GM13976 (cell line): ENCODE measurements at regions not wholly inside any gene's neighbourhood (a gene's known extent, or its start where the extent isn't known, plus 50 kb on each side); places are given as distances from the start of the nearest gene placed in this dataset.

ENCODE experiments used
- DNase-seq: peaks from one replicate; pipeline ENCODE4 v3.0.0; 2012; ENCODE audit warnings: low spot score
- CTCF ChIP-seq: IDR thresholded peaks from 2 replicates; pipeline ENCODE4 v1.5.1; 2012; ENCODE audit warnings: borderline replicate concordance, mild to moderate bottlenecking; ENCODE audit not compliant: insufficient read depth; ENCODE audit errors: extremely low read depth, missing control alignments, control extremely low read depth
- in situ Hi-C: fragments of 300-500 bp; cut with MboI; formaldehyde crosslinking; loops from one replicate; pipeline ENCODE4 v1.12.0; 2022; ENCODE audit warnings: low sequenced_read_pairs, mixed read lengths, inconsistent platforms; ENCODE audit not compliant: unreplicated experiment

- TF ChIP-seq CTCF, result no peak
- in situ Hi-C loops, result no loop called here
- no peak for DNase-seq
These were observed 97.2 kb downstream of the BLTP1 start for GRCh38 chr4:122249357-122249756.

- DNase-seq, result no peak
- in situ Hi-C loops, result no loop called here
- no peak for TF ChIP-seq CTCF
These were observed 100.5 kb downstream of the BLTP1 start for GRCh38 chr4:122252584-122252983.

- DNase-seq, result no peak
- in situ Hi-C loops, result no loop called here
- TF ChIP-seq CTCF, result no peak
These were observed 107.7 kb downstream of the BLTP1 start for GRCh38 chr4:122259849-122260248.

GRCh38 chr4:122276359-122276758 lies 102.5 kb upstream of the ADAD1 start:
- no peak for TF ChIP-seq CTCF
- in situ Hi-C loops, result no loop called here
- DNase-seq, result no peak

GRCh38 chr4:122278976-122279375 lies 99.8 kb upstream of the ADAD1 start:
- in situ Hi-C loops, result no loop called here
- TF ChIP-seq CTCF, result no peak
- no peak for DNase-seq

- in situ Hi-C loops, result no loop called here
- no peak for TF ChIP-seq CTCF
These were observed 99.1 kb upstream of the ADAD1 start for GRCh38 chr4:122279670-122280069.

GRCh38 chr4:122285285-122285684 lies 93.5 kb upstream of the ADAD1 start:
- in situ Hi-C loops, result no loop called here

More at GRCh38 chr4:122279670-122280069, 99.1 kb upstream of the ADAD1 start:
- no peak for DNase-seq

More at GRCh38 chr4:122285285-122285684, 93.5 kb upstream of the ADAD1 start:
- no peak for DNase-seq
- TF ChIP-seq CTCF, result no peak
